ELR (cell line): ENCODE measurements at regions not wholly inside any gene's neighbourhood (a gene's known extent, or its start where the extent isn't known, plus 50 kb on each side); places are given as distances from the start of the nearest gene placed in this dataset.
"Not testable (repeated sequence)": the region's sequence is repeated elsewhere in the genome, so short reads cannot be mapped to it uniquely, and the experiment has no call there.

Experiments used
- DNase-seq: peaks from one replicate; pipeline ENCODE4 v3.0.0-alpha.2; 2015; ENCODE audit warnings: low read depth

DNA sequence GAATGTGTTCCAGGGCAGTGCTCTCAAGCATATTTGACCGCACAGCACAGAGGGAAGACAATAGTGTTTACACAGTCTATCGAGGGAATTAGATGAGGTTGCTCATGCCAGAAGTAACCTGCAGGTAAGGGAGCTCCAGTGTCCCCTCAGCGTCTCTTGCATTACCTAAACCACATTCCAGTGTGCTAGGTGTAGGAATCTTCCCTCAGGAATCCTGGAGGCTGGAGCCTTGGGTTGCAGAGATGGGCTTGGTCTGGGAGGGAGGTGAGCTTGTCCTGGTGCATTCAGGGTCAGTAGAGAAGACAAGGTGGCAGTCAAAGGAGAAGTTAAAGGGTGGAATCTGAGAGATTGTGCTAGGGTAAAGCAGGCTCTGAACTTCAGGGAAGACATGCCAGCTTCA, 56.3 kb downstream of the SOX14 start:
- DNase-seq, result no peak

DNA sequence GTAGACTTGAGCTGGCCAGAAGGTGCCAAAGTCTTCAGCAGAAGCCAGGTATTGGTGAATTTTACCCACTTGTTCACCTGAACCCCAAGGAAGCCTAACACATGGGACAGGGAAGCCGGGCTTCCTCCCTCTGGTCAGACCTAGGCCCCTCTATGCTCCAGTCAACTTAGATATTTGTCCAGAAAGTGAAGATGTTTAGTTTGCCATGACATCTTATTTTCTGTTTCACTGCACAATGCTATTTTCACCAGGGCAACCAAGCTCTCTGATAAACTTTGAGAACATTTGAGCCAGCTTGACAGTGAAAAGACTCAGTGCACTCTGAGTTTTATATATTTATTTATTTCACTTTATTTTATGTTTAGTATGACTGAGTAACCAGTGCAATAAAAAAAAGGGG, 71.0 kb downstream of the SOX14 start:
- no peak for DNase-seq

DNA sequence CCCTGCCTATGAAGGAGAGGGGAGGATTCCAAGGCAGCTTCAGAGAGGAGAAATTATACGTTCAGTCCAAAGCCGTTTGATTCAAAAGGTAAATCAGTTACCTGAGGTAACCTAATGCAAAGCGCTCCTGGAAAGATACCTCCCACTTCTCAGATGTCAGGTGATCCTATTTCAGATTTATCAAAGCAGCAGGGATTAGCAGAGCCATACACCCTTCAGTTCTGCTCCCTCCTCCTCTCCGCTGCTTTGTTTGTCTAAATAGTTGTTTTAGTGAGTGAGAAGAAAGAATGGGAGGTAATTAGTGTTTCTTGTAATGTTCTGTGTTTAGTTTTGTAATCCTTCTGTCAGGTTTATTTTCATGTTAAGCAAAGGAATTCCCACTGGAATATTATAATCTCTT, 81.1 kb downstream of the SOX14 start:
- DNase-seq, result no peak

DNA sequence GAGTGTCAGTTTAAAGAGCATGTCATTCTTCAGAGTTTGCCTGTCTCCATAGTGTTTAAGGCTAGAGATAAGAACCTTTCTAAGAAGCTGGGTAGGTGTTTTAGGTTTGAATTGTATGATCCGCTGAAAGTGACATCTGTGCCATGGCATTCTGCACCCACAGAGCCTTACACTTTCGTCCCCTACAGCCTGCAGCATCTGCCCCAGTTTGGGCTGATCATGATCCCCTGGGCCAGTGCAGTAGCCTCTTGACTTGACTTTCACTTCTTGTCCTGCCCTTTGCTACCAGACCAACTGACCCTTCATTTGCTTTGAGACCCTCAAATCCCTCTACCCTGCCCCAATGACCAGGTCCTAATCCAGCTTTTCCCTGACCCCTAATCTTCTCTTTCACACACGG, 81.6 kb downstream of the SOX14 start:
- no peak for DNase-seq

DNA sequence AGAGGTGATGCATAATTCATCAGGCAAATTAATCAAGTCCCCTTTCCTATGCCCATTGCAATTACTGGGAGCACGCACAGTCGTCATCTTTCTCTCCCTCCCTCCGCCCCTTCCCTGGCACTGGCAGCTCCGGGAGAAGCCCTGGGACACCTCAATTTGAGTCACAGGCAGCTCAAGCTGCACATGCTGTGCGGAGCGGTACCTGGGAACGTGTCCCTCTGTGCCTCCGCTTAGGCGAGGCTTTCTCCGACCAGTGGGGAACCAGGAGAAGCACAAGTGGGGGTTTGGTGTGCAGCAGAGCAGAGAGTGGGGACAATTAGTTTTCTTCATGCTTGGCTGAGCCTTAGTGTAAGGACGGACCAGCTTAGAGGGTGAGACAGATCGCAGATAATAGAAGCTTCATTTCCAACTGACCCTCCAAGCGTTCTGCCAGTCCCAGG, 88.3 kb downstream of the SOX14 start:
- DNase-seq, result no peak

DNA sequence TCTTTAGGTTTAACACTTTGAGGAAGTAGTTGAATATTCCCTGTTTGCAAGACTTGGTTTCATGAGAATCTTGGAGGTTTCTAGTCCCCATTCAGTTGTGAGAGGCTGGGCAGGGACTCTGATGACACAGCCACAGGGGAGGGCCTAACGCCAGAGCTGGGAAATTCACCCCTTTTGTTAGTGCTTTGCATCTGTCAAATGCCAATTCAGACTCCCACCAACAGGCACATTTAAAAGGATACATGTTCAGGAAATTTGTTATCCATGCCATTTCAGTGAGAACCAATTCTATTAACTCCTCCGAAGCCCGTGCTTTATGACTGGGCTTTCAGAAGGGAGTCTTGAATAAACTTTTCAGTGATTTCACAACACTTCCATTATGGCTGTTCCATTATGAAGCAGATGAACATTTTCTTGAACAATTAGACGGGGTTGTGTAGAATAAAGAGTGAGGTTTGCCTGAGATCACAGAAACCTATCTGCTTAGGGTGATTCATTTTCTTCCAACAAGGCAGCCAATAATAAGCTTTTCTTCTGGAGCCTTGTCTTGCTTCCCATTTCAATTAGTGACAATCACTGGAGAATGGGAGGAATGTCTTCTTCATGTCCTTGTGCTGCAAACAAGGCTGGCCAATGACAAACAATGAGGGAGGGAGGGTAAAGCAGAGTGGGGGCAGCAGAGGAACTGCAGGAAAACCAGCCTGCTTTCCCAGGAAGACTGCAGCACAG, 90.6 kb downstream of the SOX14 start:
- DNase-seq, result no peak

DNA sequence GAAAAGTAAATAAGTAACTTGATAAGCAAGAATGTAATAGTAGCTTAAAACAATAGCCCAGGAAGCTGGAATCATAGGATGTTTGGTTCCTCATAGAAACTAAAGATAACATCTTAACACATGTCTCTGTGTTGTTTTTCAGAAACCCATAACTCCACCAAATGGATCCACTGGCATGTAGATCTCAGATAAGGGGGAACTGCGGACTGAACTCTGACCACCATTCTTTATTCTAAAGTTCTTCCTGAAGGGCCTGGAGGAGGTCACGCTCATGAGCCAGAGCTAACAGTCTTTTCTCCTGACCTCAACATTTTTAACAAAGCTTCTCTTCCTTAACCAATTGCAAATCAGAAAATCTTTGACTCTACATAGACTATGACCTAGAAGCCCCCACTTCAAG, 101.9 kb downstream of the SOX14 start:
- DNase-seq, result no peak

DNA sequence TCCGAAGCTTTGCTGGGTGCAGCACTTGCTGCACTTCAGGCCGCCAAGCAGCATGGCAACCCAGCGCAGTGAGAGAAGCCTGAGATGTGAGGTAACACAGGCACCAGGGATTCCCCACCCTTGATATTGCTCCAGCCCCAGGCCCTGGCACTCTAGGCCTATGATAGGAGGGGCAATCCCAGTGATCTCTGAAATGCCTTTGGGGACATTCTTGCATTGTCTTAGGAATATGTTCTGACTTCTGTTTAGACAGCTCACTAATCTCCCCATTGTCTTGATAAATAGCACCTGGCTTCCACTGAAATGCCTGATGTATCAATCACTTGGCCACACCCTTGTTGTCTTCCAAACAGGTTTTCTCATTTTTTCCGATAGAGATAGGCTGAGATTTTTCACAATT, 102.8 kb downstream of the SOX14 start:
- DNase-seq, result no peak

DNA sequence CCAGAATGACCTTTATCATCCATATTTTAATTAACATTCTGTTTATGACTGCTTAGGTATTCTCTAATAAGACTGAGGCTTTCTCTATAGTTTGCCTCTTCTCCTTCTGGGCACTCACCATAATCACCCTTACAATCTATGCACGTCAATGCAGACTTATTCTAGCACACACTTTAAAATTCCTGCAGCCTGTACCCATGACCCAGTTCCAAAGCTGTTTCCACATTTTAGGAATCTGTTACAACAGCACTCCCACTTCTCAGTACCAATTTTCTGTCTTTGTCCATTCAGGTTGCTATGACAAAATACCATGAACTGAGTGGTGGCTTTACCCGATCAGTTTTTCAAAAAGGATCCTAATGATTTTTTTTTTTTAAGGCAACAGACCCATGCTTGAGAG, 103.5 kb downstream of the SOX14 start:
- DNase-seq, result no peak

DNA sequence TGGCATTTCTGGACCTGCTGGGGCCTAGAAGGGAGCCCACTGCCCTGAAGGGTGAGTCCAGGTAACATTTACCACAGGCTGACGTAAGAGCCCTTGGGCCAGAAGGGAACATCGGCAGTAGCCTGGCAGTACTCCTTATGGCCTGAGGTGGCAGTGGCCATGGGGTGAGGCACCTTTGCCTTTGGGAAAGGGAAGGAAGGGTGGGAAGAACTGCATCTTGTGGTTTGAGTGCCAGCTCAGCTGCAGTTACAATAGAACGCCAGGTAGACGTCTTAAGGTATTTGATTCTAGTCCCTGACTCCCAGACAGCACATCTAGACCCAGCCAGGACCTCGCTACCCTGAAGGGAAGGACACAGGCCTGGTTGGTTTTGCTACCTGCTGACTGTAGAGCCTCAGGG, 104.9 kb downstream of the SOX14 start:
- no peak for DNase-seq

DNA sequence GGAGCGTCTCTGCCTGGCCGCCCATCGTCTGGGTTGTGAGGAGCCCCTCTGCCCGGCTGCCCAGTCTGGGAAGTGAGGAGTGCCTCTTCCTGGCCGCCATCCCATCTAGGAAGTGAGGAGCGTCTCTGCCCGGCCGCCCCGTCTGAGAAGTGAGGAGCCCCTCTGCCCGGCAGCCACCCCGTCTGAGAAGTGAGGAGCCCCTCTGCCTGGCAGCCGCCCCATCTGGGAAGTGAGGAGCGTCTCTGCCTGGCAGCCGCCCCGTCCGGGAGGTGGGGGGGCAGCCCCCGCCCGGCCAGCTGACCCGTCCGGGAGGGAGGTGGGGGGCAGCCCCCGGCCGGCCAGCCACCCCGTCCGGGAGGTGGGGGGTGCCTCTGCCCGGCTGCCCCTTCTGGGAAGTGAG, 108.5 kb downstream of the SOX14 start:
- DNase-seq, result not testable (repeated sequence)

DNA sequence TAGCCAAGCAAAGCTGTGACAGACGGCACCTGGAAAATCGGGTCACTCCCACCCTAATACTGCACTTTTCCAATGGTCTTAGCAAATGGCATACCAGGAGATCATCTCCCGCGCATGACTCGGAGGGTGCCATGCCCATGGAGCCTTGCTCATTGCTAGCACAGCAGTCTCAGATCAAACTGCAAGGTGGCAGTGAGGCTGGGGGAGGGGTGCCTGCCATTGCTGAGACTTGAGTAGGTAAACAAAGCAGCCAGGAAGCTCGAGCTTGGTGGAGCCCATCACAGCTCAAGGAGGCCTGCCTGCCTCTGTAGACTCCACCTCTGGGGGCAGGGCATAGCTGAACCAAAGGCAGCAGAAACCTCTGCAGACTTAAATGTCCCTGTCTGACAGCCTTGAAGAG, 113.1 kb upstream of the CLDN18 start:
- not testable (repeated sequence) for DNase-seq

DNA sequence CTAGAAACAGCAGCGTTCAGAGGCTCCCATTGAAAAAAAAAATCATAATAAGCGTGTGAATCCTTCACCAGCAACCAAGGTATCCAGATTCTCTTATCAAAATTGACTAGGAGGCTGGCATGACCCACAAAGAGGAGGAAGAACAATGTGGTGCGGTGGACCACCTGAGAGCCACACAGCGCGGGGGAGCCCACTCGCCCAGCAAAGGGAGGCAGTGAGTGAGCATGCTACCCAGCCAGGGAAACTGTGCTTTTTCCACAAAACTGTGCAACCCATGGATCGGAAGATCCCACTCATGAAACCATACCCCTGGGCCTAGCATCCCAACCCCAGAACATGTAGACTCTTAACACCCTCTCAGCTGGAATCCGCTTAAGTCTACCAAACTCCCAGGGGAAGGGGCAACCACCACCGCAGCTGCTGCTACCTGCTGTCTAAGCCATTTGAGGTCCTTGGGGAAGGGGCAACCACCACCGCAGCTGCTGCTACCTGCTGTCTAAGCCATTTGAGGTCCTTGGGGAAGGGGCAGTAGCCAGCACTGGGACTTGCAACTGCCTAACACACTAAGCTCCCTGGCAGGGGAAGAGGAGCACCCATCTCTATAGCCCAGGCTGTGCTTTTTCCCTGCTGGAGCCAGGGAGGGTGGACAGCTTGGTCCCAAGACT, 102.8 kb upstream of the CLDN18 start:
- DNase-seq, result no peak

DNA sequence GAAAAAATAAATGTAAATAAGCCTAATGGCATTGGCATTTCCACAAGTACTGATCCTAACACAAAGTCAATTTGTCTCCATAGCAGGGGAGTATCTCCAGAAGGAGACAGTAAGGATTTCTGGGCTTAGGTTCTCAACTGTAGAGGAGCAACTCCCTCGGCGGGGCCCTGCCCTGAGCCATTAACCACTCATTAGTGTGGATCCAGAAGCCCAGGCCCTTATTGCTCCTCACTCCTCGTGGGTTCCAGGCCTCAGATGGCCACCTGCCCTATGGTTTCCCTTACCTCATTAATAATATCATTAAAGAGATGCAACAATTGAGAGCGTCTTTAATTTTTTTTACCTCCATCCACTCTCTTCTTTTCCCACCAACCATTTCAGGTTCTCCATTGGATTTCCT, 85.3 kb upstream of the CLDN18 start:
- DNase-seq, result no peak

DNA sequence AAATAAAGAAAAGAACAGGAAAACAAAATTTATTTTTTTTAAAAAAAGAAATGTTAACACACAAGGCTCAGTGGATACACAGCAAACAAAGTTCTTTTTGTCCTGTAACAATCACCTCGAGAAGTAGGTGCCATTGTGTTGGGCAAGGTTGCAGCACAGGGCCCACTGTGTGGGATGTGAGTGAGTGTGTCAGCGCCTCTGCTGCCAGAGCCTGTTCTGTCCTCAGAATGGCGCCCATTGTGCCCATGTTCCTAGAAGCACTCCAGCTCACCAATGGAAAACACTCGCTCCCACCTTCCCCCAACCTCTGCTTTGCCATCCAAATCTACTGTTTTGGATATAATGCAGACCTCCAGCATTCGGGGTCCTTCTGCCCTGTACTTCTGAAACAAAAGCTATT, 84.9 kb upstream of the CLDN18 start:
- DNase-seq, result no peak

DNA sequence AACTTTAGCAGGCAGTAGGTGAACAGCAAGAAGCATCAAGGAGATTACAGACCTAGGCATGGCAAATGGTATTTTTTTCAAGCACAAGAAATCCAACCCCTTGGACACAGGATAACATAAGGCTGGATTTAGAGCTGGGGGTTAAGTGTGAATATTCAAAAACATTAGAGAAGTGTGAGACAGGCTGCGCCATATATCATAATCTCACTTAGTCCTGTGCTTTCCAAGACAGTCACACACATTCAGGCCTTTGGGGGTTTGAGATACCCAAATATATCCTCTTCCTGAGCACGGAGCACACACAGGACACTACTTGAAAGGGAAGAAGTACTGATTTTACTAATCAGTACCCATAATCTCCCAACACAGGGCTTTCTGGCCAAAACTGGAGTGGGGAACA, 83.0 kb upstream of the CLDN18 start:
- DNase-seq, result no peak

DNA sequence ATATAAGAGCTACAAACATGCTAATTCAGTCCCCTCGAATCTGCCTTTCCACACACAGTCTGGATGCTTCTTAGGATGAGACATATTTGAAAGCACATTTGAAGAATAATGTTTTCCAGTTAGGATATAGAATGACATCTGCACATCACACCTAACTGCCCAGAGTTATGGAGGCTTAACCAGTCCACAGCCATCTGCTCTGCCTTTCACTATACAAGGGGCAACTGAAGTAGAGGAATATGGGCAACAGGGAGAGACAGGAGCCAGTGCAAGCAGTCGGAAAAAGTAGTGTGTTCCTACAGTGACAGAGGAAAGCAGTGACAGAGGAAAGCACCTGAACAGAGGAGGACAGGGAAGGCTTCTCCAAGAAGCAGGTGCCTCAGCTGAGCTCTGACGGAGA, 79.0 kb upstream of the CLDN18 start:
- DNase-seq, result no peak

DNA sequence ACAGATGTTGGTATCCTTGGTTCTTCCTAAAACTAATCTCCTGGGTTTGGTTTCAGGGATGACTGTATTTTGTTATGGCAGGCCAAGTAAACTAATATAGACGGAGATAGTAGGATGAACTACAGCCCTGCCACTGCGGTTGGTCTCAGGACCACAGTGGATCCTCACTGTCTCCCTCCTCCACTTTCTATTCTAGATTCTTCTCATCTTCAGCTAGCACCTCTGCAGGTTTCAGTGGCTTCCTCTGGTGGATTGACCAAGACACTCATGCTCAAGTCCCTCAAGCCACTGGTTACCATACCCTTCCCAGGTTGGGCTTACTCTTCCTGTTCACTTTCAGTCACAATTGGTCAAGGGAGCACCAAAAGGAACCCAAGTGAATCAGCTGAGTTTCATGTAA, 71.1 kb upstream of the CLDN18 start:
- no peak for DNase-seq

DNA sequence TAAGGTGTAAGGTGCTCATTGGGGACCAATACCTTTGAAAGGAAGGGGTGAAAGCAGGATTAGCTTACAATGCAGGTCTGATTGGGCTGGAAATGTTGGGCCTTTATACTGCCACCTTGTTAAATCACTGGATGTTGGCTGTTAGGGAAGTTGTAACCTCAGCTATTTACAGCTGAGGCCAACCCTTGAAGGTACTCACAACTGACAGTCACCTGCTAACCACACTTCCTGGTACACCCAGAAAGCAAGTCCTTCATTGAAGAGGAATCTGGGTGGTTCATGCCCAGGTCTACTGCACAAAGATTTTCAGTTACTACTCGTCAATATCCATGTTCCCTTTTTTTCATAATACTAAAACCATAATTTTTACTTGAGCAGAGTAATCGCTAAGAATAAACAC, 65.4 kb upstream of the CLDN18 start:
- no peak for DNase-seq

DNA sequence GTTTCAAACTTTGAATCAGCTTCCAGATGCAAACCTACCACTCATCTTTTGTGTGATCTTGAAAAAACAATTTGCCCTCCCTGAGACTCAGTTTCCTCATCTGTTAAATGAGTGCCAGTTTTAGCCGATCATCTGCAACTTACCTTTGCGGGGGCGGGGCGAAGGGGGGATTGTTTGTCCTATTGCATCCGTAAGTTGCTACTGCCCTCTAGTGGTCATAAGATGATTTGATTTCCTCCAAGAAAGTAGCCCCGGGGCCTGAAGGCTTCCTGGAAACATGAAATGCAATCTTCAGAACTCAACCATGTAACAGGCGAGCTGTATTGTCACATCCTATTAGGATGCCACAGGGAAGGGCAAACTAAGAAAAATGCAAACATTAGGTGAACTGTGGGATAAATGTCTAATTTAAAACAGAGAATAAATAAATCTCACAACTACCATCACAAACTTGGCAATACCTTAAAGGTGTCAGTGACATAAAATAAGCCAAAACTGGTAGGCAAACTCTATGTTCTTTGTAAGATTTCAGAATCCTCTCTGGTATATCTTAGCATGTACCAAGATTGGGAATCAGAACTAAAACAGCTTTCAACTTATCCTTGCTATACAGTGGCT, 63.5 kb upstream of the CLDN18 start:
- peak; percentile 80 for DNase-seq

DNA sequence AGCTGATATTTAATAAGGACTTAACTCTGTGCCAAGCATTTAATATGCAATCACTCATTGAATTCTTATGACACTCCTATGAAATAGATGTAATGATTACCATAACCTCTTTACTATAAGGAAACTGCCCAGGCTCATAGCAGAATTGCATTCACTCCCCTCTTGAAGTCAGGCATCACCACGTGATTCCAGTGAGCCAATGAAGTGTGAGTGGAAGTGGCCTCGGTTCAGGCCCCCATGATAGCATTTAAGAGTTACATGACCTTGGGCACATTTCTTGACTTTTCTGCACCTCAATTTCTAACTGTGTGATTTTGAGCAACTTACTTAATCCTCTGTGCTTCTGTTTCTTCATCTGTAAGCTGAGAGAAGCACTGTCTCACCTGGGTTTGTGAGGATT, 62.8 kb upstream of the CLDN18 start:
- DNase-seq, result no peak

DNA sequence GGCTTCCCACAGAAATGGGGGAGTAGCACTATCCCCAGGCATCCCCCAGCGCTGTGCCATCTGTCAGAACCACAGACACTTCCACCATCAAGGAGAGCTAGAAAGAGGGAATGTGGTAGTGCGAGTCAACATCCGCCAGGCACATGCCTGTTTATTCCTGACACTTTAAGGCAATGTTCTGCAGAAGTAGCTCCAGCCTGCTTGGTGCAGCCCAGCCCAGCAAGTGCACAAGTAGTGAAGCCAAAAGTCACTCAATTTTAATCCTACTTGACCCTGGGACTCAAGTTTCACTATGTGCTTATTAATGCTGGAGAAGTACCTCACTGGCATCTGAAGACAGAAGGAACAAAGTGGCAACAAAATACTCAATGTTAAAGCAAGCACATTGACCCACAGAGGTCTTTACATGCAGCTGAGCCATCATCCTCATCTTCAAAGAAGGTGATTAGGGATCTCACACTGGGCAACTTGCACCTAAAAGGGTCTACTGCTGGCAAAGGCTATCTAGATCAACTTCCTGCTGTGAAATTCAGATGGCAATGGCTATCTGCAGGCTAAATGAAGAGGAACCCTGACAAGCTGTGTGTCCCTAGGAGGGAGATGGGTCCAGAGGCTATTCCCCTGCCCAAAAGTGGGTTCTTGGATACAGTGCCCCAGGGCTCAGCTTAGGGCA, 61.4 kb upstream of the CLDN18 start:
- no peak for DNase-seq

DNA sequence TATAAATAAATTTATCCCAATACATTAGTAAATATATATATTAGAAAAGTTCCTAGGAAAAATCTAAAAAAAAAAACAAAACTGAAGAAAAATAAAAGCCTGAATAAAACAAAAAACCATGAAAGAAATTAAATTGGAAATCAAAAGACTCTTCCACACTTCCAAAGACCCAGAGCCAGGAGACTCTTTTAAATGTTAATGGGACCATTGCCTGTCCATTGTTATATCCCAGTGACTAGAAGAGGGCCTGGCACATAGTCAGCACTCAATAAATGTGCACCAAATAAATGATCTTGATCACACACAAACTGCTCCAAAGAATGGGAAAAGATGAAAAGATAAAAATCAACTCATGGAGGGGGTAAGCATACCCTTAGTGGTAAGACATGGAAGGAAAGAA, 51.3 kb upstream of the CLDN18 start:
- no peak for DNase-seq
